ENCODE measurements at regions not wholly inside any gene's neighbourhood (a gene's known extent, or its start where the extent isn't known, plus 50 kb on each side); places are given as distances from the start of the nearest gene placed in this dataset.

GRCh38 chr1:31507221-31507620 is 69.1 kb upstream of the TINAGL1 start:
- peaks cover 0 to 3% (median 0%) of the 10 kb centered on the region in 12 donors for H3K4me1 ChIP-seq
- intact Hi-C loops (cut with DNase I), result no loop called here
- H3K9me3 ChIP-seq, result no peaks in the 10 kb centered on the region
- H3K36me3 ChIP-seq, result no peaks in the 10 kb centered on the region
- no peak overlapping the region for H3K4me3 ChIP-seq
- TF ChIP-seq CTCF (IDR thresholded peaks at IDR 0.05) (no peak), POLR2A (IDR thresholded peaks at IDR 0.05) (no peak)
- ATAC-seq (no peak), DNase-seq (no peak)
- H3K27ac ChIP-seq, result no peak overlapping the region
- 77 to 82% (median 80%) methylated on average over 4 to 9 of the region's 9 CpGs for WGBS, 4 donors
- peaks cover 0 to 20% (median 4%) of the 10 kb centered on the region in 9 donors for H3K27me3 ChIP-seq

- TF ChIP-seq CTCF (IDR thresholded peaks at IDR 0.05) (no peak), POLR2A (IDR thresholded peaks at IDR 0.05) (no peak)
- H3K27me3 ChIP-seq, result peaks cover 0 to 19% (median 4%) of the 10 kb centered on the region in 9 donors
- H3K4me1 ChIP-seq, result peaks cover 0 to 3% (median 0%) of the 10 kb centered on the region in 12 donors
- H3K36me3 ChIP-seq, result no peaks in the 10 kb centered on the region
- intact Hi-C loops (cut with DNase I), result no loop called here
- no peak for DNase-seq
- ATAC-seq, result no peak
- no peak overlapping the region for H3K4me3 ChIP-seq
- no peaks in the 10 kb centered on the region for H3K9me3 ChIP-seq
- H3K27ac ChIP-seq, result no peak overlapping the region
- WGBS, 4 donors, result 71 to 80% (median 79%) methylated on average over 15 to 20 of the region's 20 CpGs
Measured at GRCh38 chr1:31507676-31508530, 68.4 kb upstream of the TINAGL1 start.

GRCh38 chr1:31509124-31510072 is 66.9 kb upstream of the TINAGL1 start:
- 79 to 92% (median 88%) methylated on average over 7 of the region's 7 CpGs for WGBS, 4 donors
- peaks cover 0 to 11% (median 0%) of the 10 kb centered on the region in 9 donors for H3K27me3 ChIP-seq
- intact Hi-C loops (cut with DNase I), result no loop called here

More at GRCh38 chr1:31509124-31510072, 66.9 kb upstream of the TINAGL1 start:
- Histone ChIP-seq H3K36me3 (no peaks in the 10 kb centered on the region), H3K27ac (no peak overlapping the region), H3K4me1 (peaks cover 0 to 3% (median 0%) of the 10 kb centered on the region in 12 donors), H3K9me3 (no peaks in the 10 kb centered on the region), H3K4me3 (no peak overlapping the region)
- TF ChIP-seq POLR2A (IDR thresholded peaks at IDR 0.05), result no peak
- TF ChIP-seq CTCF (IDR thresholded peaks at IDR 0.05), result no peak
- DNase-seq (no peak), ATAC-seq (no peak)

Measured in heart left ventricle (tissue), 16 donors.